ENCODE measurements at regions not wholly inside any gene's neighbourhood (a gene's known extent, or its start where the extent isn't known, plus 50 kb on each side); places are given as distances from the start of the nearest gene placed in this dataset.

GRCh38 chr7:79612022-79612421, 158.6 kb upstream of the MAGI2 start (continued):
- no peak for TF ChIP-seq FOS (IDR thresholded peaks at IDR 0.05; ENCODE audit: borderline replicate concordance, extremely low read depth, insufficient read length)
- no peak for TF ChIP-seq SUPT20H (IDR thresholded peaks at IDR 0.05; ENCODE audit: borderline replicate concordance, control insufficient read depth, low read depth, low read length)
- no peak for TF ChIP-seq ZNF24 (IDR thresholded peaks at IDR 0.05)
- no peak for TF ChIP-seq RCOR1 (conservative IDR thresholded peaks at IDR 0.05; ENCODE audit: low read depth, low read length)

DNA sequence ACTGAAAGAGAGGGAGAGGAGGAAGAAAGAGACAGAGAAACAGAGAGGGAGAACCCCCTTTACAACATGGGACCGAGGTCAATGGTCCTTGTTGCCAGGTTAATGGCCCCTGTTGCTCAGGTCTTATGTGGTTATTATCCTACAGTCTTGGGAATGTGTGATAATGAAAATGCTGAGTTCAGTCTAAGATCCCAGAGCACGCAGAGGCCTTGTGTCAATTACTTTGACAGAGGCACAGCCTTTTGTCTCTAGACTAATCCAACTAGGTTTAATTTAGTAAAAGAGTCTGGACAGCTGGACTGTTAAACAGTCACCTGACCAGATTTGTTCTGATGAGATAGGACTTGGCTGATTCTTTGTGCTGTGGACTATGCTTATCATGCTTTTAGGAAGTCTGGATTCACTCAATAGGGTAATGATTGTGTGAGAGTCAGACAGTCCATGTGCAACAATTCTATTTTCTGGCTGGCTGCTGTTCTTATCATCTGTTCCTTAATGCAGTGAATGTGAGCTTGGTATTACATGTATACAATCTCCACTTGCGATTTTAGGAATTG, 157.4 kb upstream of the MAGI2 start:
- ATAC-seq, result no peak
- no peak overlapping the region for H3K27ac ChIP-seq (ENCODE audit: control insufficient read depth, insufficient read depth)
- H4K20me1 ChIP-seq (ENCODE audit: control insufficient read depth, insufficient read depth), result no peaks in the 10 kb centered on the region
- H3K9me3 ChIP-seq (replicated peaks; ENCODE audit: control insufficient read depth, insufficient read depth, low read length), result no peaks in the 10 kb centered on the region
- in situ Hi-C loops (cut with MboI), result no loop called here
- H2AFZ ChIP-seq (ENCODE audit: control insufficient read depth, low read depth, low read length), result no peak overlapping the region
- H3K36me3 ChIP-seq (ENCODE audit: control insufficient read depth in 2 of 2, insufficient read depth in 2 of 2, low read length in 1 of 2), result no peaks in the 10 kb centered on the region
- H3K27me3 ChIP-seq (replicated peaks in 1 of 2; ENCODE audit: control insufficient read depth in 2 of 2, insufficient read depth in 2 of 2, low read length in 1 of 2), result no peaks in the 10 kb centered on the region
- H3K79me2 ChIP-seq (ENCODE audit: control insufficient read depth, insufficient read depth, low read length), result no peaks in the 10 kb centered on the region
- ChIA-PET POLR2A (no interaction called here), SMC1A (ENCODE audit: uncharacterized antibody, unreplicated experiment) (no interaction called here), CTCF (no interaction called here), RAD21 (ENCODE audit: unreplicated experiment) (no interaction called here)
- WGBS (ENCODE audit: insufficient coverage, insufficient replicate concordance, low lambda C conversion rate, missing lambda C conversion rate), result 13% methylated on average over 3 of the region's 3 CpGs
- BruUV-seq (replicated peaks), result no TSS peak
- intact Hi-C loops (cut with micrococcal nuclease; ENCODE audit: unreplicated experiment), result no loop called here
- no peak overlapping the region for H3K9ac ChIP-seq (ENCODE audit: control insufficient read depth, insufficient read depth, low read length)
- no peak for TF ChIP-seq JUND (IDR thresholded peaks at IDR 0.05; ENCODE audit: low read depth, low read length)
- no peak for TF ChIP-seq CBX3 (IDR thresholded peaks at IDR 0.05; ENCODE audit: borderline replicate concordance, low read depth)
- no peak for TF ChIP-seq BRCA1 (IDR thresholded peaks at IDR 0.05; ENCODE audit: low read depth, low read length)
- no peak for TF ChIP-seq CEBPB (IDR thresholded peaks at IDR 0.05; ENCODE audit: borderline replicate concordance in 1 of 2, low read depth in 2 of 2, low read length in 2 of 2)
- no peak for TF ChIP-seq LARP7 (IDR thresholded peaks at IDR 0.05)
- no peak for TF ChIP-seq KLF5 (IDR thresholded peaks at IDR 0.05; ENCODE audit: partially characterized antibody)
- no peak for TF ChIP-seq SPI1 (IDR thresholded peaks at IDR 0.05; ENCODE audit: borderline replicate concordance, insufficient read depth, low read depth, low read length)
- no peak for TF ChIP-seq TCF12 (IDR thresholded peaks at IDR 0.05; ENCODE audit: low read depth, low read length)
- no peak for TF ChIP-seq STAT1 (conservative IDR thresholded peaks at IDR 0.05)
- no peak overlapping the region for H3K4me3 ChIP-seq
- no peak for DNase-seq (ENCODE audit: low read depth, low spot score)
- H3K4me1 ChIP-seq (ENCODE audit: control insufficient read depth, insufficient read depth, low read length), result no peaks in the 10 kb centered on the region
- no peak for FAIRE-seq
- no peak overlapping the region for H3K4me2 ChIP-seq (ENCODE audit: control insufficient read depth, insufficient read depth)
